HG02981 (cell line): ENCODE measurements at regions not wholly inside any gene's neighbourhood (a gene's known extent, or its start where the extent isn't known, plus 50 kb on each side); places are given as distances from the start of the nearest gene placed in this dataset.

Experiments used
- ATAC-seq: cut with Tn5 transposase; IDR thresholded peaks from one replicate; pipeline ENCODE4 v1.9.1; 2021; ENCODE audit warnings: mild to moderate bottlenecking, moderate library complexity; ENCODE audit not compliant: unreplicated experiment

DNA sequence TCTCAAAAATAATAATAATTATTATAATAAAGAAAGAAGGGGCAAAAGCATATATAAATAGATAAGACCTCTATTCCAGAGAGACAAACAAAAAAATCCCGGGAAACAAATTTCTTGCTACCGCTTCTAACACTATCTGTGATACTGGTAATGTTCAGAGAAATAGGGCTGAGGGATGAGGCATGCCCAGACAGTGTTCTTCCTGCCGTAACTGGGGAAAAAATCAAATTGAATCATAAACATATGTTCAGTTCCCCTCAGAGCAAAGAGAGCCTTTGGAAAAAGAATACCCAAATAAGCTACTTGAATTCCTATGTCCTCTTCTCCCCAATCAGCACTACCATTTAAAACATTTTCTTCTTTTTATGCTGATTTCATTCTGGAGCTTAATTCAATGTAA is 688.0 kb downstream of the KCNJ2 start:
- no peak for ATAC-seq

DNA sequence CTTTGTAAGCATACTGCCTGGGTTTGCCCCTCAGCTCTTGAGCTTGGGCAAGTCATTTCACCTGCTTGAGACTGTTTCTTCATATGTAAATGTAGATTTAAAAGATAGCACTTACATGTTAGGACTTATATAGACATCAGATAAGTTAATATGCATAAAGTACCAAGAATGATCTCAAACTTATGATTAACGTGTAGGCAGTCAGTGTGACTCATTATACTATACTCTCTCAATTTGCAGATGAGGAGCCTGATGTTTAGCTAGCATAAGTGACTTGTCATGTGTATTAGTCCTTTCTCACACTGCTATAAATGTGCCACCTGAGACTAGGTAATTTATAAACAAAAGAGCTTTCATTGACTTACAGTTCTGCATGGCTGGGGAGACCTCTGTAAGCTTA is 690.5 kb downstream of the KCNJ2 start:
- no peak for ATAC-seq

DNA sequence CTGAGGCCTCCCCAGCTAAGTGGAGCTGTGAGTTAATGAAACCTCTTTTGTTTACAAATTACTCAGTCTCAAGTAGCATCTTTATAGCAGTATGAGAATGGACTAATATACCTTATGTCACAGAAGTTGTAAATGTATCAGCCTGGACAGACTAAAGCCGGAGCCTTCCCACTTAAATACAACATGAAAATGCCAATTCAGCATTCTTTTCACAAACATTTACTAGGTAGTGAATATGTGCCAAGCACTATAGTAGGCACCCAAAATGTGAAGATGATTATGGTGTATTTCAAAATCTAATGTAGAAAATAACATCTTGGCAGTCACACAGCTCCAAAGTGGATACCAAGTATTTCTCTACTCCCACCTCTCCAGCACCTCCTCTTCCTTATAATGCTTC is 693.0 kb downstream of the KCNJ2 start:
- no peak for ATAC-seq

DNA sequence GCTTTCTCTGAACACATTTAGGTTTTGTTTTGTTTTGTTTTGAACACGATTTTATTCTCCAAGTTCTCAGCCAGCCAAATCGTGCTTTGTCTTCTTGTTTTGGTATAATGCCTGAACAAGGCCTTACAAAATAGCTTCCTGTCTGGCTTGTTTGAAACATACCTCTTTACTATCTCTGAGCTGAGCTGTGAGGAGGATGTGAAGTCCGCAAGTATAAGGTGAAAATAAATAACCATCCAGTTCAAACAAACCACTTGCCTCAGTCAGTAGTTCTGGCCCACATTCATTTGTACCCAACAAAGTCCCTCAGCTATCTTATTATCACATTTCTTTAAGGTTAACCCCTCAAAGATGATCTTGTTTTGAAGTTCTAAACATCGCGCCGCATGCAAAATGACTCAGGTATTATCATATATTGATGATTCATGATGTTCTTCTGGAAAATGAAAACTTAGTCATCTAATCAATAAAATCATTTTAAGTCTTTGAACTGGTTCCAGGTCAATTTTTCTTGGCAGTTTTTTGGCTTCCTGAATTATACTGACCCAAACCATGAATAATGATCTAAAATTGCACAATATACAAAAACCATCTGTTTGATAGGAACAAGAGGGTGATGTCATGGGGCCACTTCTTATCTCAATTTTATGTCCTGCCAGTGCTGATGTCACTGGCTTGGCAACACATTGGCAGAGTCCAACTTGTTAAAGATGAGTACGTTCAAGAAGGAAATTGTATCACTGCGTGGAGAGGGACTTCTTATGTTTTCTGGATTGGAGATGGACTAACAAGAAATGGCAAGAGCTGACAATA is 694.3 kb downstream of the KCNJ2 start:
- no peak for ATAC-seq

DNA sequence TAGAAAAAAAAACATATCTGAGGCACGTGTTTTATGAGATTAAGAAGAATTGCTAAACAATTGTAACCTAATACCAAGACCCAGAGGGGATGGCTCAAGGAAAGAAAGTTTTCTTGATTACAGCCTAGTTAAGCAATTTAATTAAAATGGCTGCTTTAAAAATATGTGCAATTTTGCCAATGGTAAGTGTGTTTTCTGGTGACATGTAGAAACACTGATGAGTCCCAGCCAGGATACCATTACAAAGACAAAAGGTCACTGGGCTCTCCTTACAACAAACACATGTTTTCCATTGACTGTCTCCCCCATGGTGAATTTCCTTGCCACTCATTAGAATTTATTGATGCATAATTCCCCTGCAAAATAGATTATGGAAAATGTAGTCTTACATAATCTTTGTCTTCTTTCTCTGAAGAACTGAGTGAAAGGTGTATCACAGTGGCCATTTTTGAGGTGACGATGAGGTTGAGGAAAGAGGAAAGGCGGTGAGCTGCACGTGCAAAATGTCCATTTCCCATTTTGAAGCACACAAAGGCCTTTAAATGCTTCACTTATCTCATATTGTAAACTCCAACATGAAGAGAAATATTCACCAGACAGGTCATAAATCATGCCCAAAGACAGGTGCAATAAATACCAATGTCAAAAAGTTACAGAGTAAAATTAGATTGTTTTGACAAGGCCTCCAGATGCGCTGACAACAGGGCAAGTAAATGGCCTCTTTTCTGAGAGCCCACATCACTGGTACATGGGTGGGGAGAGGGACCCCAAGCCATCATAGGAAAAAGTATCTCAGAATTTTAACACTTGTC is 696.9 kb downstream of the KCNJ2 start:
- ATAC-seq: no peak

DNA sequence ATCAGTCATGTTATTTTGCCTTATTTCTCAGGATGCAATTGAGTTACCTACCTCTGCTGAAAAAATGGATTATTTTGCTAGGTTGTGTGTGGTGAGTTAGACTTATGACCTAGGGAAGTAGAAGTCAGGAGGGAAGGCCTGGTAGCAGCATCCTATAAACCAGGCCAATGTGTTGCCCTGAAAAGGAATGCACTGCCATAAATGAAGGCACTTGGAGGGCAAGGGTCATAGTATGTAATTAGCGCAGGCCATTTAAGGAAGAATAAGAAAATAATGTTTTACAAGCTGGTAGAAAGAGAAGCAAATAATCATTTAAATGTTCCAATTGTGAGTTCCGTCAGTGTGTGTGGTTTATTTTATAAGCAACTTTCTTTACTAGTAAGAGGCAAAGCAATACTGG is 698.8 kb downstream of the KCNJ2 start:
- ATAC-seq: no peak

DNA sequence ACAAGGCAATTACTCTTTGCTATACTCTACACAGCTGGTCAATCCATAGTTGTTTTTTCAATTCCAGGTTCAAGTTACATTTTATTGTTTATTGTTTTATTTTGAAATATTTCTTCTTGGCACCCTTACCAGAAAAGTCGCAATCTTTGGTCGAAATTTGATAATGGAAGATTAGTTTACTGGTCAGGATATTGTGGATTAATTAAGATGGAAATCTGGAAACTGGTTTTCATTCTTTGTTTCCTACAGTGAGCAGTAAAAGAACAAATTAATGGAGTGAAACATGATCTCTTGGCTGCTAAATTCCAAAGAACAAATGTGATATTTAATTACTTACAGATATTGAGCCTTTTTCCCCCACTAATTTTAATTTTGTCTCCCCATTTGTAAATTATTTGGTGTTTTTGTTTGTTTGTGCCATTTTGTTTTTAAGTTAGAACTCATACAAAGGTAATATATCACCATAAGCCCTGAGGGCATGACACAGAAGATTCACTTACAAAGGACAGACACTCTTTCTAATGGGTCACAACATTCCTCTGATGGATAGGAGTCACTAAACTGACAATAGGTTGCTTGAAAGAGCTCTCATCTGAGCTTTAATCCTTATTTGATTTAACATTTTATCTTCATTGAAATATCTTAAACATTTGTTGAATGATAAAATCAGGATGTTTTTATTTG is 700.2 kb downstream of the KCNJ2 start:
- ATAC-seq: no peak

DNA sequence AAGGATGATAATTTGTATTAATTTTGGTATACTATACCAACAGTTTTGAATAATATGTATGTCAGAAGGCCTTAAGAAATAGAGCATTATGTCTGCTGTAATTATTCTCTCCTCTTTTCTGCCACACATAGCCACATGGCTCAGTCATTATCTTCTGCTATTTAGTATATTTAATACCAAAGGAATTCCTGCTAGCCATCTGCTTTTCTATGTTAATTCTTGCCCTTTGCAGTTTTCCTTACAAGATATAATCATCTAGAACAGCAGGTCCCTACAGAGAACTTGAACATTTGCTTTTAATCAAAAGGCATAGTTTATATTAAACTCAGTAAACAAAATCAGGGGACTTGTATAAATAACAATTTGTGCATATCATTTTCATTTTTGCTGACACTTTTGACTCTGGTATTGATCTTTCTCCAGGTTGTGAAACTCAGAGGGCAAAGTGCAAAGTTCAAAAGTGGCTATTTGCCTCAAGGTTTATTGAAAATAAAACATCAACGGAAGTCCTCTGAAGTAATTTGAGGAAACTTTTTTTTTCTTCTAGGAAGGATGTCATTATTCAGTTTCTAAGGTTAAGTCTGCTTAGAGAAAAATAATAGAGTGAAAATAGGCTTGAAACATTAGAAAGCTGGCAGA is 702.0 kb downstream of the KCNJ2 start:
- no peak for ATAC-seq

DNA sequence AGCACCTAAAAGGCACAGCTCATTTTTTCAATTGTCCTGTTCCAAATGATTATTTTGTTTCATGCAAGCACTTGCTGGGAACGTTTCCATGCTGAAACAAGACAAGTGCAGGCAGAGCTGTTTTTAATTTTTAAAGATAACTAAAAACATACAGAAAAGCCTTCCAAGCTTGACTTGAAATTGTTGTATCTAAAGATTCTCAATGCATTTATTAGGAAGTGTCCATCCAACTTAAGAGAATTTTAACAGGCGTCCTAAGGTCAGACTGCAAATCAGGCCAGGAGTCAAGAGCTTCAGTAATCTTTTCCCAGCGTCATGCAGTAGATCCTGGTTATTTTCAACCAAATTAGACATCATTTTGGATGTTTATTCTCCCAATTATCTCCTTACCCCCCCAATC is 702.8 kb downstream of the KCNJ2 start:
- ATAC-seq: no peak

DNA sequence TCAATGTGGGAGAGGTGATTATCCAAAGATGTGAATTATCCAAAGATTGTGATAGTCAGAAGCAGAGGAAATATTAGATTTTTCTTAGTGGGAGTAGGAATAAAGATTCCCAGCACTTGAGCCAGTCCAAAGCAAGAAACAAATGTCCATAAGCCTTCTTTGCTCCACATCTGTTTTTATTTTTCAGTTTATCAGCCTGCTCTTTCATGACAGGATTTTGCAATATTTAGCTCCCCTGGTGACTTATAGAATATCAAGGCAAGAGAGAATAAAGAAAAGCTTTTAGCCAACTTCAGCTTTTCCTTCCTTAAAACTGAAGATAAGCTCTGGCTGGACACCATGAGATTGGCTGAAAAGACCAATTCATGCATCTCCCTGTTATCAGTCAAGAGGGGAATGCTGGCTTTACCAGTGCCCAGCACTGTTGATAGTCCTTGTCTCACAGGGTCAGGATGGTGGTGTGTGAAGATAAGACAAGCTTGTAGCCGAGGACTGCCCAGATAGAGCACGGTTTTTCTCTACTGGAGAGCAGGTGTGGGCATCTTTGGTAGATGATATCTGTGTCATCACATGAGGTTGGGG is 706.5 kb downstream of the KCNJ2 start:
- ATAC-seq: no peak

DNA sequence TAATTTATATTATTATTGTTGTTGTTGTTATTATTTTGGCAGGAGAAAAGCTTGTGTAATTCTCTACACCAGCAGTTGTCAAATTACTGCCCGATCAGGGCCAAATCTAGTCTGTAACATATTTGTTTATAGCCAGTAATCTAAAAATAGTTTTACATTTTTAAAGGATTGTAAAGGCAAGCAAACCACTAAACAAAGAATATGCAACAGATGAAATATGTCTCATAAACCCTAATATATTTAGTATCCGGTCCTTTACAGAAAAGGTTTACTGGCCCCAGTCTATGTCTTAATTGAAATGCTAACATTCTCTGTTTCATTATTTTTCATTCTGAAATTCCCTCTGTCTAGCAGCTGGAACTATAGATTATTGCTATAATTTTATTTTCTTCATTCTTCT is 709.5 kb downstream of the KCNJ2 start:
- no peak for ATAC-seq

DNA sequence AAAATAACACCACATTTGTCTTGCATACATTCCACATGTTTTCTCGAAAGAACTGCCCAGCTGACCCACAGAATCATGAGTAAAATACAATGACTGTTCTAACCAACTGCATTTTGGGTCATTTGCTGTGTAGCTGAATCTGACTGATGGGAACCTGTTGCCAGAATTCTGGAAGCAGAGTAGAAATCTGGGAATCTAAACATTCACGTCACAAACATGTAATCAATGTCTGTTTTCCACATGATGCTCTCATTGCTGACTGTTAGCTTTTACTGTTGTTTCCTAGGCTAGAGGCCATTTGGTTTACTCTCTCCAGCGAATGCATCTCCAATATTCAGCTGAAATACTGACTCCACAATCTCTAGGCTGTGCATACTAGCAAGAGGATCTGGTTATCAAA is 710.1 kb downstream of the KCNJ2 start:
- no peak for ATAC-seq

DNA sequence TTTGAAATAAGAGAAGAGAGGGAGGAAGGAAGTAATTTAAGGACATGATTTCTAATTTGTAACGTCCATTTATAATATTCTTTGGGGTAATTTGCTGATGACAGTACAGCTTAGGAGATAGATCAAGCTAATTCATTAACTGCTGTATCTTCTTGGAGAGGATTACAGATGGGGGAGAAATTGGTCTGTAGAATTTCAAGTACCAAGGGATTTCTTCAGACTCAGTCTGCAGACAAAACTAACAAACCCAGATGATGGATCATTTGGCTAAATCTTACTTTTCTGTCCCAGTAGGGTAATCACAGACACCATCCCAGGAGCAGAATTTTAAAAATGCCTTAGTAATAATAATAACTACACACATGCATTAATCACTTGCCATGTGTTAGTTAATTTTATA is 711.8 kb downstream of the KCNJ2 start:
- no peak for ATAC-seq

DNA sequence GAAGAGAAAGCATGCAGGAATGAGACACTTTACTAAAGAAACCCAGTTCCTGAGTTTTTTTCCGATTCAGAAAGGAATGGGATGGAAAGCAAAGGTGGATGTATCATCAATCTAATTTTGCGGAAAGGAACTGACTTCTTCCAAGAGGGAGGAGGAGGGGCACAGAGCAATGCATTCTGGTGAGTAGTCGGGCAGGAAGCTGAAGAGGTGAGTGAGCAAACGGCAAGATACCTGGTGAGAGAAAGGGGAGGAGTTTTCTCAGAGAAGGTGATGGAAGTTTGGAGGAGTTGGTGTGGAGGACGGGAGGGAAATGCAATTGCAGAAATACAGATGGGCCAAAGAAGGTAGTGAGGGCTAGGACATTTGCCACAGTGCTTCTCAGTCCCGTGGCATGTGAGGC is 713.2 kb downstream of the KCNJ2 start:
- ATAC-seq: no peak

DNA sequence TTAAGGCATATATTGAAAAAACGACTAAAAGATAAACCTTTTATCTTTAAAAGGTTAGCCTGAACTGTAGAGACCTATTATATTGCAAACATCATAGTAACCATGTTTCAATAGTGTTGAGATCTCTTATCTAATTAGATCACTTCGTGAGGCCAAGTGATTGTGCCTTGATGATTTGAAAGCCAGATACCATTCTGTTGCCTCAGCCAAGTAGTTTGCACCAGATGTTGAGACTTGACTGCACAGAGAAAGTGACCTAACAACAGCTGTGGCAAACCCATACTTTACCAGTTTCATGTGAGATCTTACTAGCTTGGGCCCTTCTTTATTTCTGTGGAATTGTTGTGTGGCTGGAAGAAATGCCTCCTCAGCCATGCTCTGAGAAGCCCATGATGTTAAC is 717.3 kb downstream of the KCNJ2 start:
- no peak for ATAC-seq

DNA sequence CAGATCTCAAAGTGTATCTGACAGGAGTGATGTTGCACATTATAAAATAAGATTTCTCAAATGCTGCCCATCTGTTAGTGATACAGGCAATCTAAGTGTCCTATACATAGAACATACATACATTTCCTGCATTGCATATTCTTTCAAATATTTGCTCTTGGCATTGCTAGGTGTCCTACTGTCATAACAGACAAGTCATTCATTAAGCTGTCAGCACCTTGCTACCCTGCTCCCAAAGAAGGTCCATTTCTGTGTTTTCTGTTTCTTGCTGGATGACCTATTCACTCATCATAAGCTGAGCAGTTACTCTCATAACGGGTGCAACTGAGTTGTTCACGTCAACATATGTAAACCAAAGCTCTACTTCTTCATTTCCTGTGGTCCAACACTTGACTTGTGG is 719.0 kb downstream of the KCNJ2 start:
- ATAC-seq: no peak

DNA sequence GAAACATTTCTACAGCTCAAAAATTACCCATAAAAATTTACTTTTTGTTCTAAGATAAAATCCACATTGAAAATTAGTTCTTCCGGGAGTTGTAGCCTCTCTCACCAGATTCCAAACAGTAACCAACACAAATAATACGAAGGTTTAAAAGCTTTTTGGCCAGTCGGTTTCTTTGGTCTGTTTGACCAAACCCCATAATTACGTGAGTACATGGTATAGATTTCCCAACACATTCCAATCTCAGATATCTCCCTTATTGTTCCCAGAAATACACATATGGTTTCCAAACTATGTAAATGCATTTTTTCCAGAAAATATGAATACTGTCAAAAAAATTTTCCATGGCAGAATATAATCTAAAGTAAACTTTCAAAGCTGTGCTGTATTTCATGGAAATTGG is 722.0 kb downstream of the KCNJ2 start:
- no peak for ATAC-seq

DNA sequence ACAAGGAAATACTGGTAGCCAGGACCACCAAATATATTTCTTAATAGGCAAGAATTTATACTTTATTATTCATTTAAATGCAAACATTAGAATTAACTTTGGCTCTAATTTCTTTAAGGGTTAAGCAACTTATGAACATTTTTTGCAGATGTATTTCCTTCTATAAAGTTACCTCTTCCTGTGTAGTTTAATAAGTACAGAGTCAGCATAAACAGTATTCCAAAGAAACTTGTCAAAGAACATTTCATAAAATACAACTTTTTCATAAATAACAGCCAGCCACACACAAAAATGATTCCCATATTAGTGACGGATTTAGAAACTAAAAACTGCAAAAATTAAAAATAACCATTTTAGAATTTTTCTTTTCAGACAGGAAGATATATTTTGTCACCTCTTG is 723.2 kb downstream of the KCNJ2 start:
- no peak for ATAC-seq

DNA sequence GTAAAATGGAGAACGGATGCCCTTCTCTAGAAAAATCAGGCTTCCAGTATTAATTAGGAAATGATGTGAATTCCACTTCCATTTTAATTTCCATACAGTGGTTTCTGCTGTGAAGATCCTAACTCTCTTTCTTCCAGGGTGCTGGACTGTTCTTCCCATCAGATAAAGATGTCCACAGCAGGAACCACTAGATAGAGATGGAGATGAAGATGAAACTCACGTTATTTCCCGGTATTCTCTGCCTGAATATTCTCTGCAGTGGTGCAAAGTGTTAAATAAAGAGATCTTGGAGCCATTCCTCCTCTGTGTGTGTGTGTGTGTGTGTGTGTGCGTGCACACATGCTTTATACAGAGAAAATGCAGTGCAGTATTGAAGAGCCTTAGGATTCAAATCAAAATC is 727.5 kb downstream of the KCNJ2 start:
- ATAC-seq: no peak

DNA sequence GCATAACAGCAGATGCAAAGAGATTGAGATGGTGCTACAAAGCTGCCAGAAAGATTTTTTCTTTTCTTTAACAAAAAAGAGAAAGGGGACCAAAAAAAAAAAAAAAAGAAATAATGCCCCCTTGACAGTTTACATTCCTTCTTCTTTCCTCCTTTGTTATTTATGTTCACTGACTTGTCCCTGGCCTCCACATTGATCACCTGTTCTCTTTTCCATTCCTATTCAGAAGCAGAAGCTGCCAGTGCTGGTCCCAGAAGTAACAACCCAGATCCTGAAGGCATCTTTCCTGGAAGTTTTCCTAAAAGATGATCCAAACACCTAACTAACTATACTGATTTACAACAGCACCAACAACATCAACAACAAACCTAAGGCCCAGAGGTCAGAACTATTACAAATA is 728.1 kb downstream of the KCNJ2 start:
- no peak for ATAC-seq

DNA sequence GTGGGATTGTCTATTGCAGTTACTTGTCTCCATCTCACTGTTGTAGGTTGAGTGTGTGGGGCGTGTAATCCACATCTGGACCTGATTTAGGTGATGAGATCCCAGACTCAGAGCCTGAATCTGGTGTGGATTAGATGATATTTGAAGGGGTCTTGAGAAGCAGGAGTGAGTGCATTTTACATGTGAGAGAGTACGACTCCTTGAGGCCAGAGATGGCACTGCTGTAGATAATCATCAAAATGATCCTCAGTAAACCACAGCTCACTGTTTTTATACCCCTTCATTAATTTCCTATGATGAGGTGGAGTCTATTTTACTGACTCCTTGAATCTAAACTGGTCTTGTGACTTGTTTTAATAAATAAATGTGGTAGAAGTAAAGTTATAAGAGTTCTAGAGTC is 732.5 kb downstream of the KCNJ2 start:
- no peak for ATAC-seq
